HepG2 (cell line): ENCODE measurements at regions not wholly inside any gene's neighbourhood (a gene's known extent, or its start where the extent isn't known, plus 50 kb on each side); places are given as distances from the start of the nearest gene placed in this dataset.
A peak's percentile ranks its signal among the peaks of the same experiment; 100 is the strongest.

Experiments
- ATAC-seq: fragments of 200-7000 bp; cut with Tn5 transposase; 3 replicates; pipeline ENCODE4 v1.9.1; 2020; ENCODE audit warnings: mild to moderate bottlenecking, moderate library complexity
- BruUV-seq: library from RNA; stranded (reverse); fragments of 400-500 nt; replicated peaks from 2 replicates; lab custom pipeline; 2021; lab: Mats Ljungman, UMichigan
- CTCF ChIA-PET: fragments of 300-600 bp; formaldehyde crosslinking; extraction: SDS; loops from one replicate; lab custom pipeline; 2021; ENCODE audit warnings: low total read pairs, inconsistent platforms, low intra/inter-chr PET ratio; lab: Yijun Ruan, JAX
- POLR2A ChIA-PET: fragments of 350-600 bp; sonication (Branson Sonifier 250); formaldehyde crosslinking; loops from one replicate; lab custom pipeline; 2020; ENCODE audit warnings: antibody characterized with exemption, inconsistent platforms; lab: Yijun Ruan, JAX
- DNase-seq: peaks from one replicate; pipeline ENCODE4 v3.0.0-alpha.2; 2015; ENCODE audit warnings: low spot score
- FAIRE-seq: peaks from 3 replicates; lab custom pipeline; 2011; peaks lifted over from hg19 to GRCh38; lab: Jason Lieb, UNC
- H2AFZ ChIP-seq: one replicate; pipeline ENCODE4 v1.6.1; 2011; ENCODE audit warnings: low read length, inconsistent platforms
- H3K27ac ChIP-seq: fragments of 300-600 bp; 3 replicates; pipeline ENCODE4 v1.8.0; 2011; ENCODE audit warnings: mixed run types, mild to moderate bottlenecking, mixed read lengths, low read length, inconsistent platforms; ENCODE audit not compliant: insufficient read depth; ENCODE audit errors: extremely low read length
- H3K27me3 ChIP-seq, 2 experiments: fragments of 200-600 bp in 1 of 2; 2 replicates in 1 of 2; 3 replicates in 1 of 2; pipeline versions ENCODE4 v1.6.0 to v1.8.0; 2011; ENCODE audit warnings: low read length in 2 of 2, mild to moderate bottlenecking in 2 of 2, moderate library complexity in 2 of 2, inconsistent platforms in 1 of 2; ENCODE audit not compliant: insufficient read depth in 2 of 2, control insufficient read depth in 1 of 2
- H3K36me3 ChIP-seq, 2 experiments: fragments of 200-600 bp in 1 of 2; replicated peaks in 1 of 2; 2 replicates in 1 of 2; 3 replicates in 1 of 2; pipeline versions ENCODE4 v1.5.1 to v1.8.0; 2011; ENCODE audit warnings: low read length in 2 of 2, inconsistent platforms in 1 of 2; ENCODE audit not compliant: insufficient read depth in 2 of 2, control insufficient read depth in 1 of 2
- H3K4me1 ChIP-seq: 2 replicates; pipeline ENCODE4 v1.5.1; 2012; ENCODE audit warnings: low read length, inconsistent platforms; ENCODE audit not compliant: insufficient read depth
- H3K4me2 ChIP-seq: 2 replicates; pipeline ENCODE4 v1.6.0; 2011; ENCODE audit warnings: low read depth, low read length, inconsistent platforms
- H3K4me3 ChIP-seq, 3 experiments: fragments of 200-600 bp in 1 of 3; sonication (generic), shearing (Covaris generic) in 1 of 3; replicated peaks in 1 of 3; 2 replicates each; pipeline ENCODE4 v1.5.1; 2011 to 2016; ENCODE audit warnings: low read length in 3 of 3, inconsistent platforms in 2 of 3, low read depth in 2 of 3, mild to moderate bottlenecking in 2 of 3, control low read depth in 1 of 3, mixed read lengths in 1 of 3; ENCODE audit not compliant: insufficient read depth in 1 of 3
- H3K79me2 ChIP-seq: one replicate; pipeline ENCODE4 v1.6.1; 2011; ENCODE audit warnings: low read length, inconsistent platforms; ENCODE audit not compliant: insufficient read depth
- H3K9ac ChIP-seq: 2 replicates; pipeline ENCODE4 v1.6.0; 2011; ENCODE audit warnings: mild to moderate bottlenecking, low read depth, low read length, inconsistent platforms; ENCODE audit not compliant: insufficient read depth
- H3K9me3 ChIP-seq: 2 replicates; pipeline ENCODE4 v1.5.1; 2012; ENCODE audit warnings: mild to moderate bottlenecking, low read length
- H4K20me1 ChIP-seq: 2 replicates; pipeline ENCODE4 v1.6.0; 2011; ENCODE audit warnings: inconsistent platforms, mild to moderate bottlenecking, low read length, moderate library complexity; ENCODE audit not compliant: insufficient read depth
- FOXP1 ChIP-seq, 2 experiments: fragments of 450-650 bp in 1 of 2; IDR thresholded peaks; 2 replicates each; pipeline ENCODE4 v1.6.1; 2017 to 2018; ENCODE audit warnings: antibody characterized with exemption in 1 of 2
- IKZF1 ChIP-seq: fragments of 450-650 bp; IDR thresholded peaks from 2 replicates; pipeline ENCODE4 v1.7.1; 2016
- MTA1 ChIP-seq: sonication (generic); formaldehyde crosslinking; IDR thresholded peaks from 2 replicates; pipeline ENCODE4 v1.4.0; 2020; ENCODE audit warnings: missing genetic modification reagents, mild to moderate bottlenecking, borderline replicate concordance
- NFIB ChIP-seq: sonication (generic); formaldehyde crosslinking; IDR thresholded peaks from 2 replicates; pipeline ENCODE4 v1.9.0; 2021; ENCODE audit warnings: missing genetic modification reagents, mild to moderate bottlenecking, borderline replicate concordance
- PHF5A ChIP-seq: IDR thresholded peaks from one replicate; pipeline ENCODE4 v1.6.1; 2018; ENCODE audit warnings: low read depth, missing genetic modification reagents; ENCODE audit not compliant: unreplicated experiment
- SRSF9 ChIP-seq: fragments of 200-400 bp; formaldehyde crosslinking; IDR thresholded peaks from 2 replicates; pipeline ENCODE4 v1.6.1; 2018; ENCODE audit warnings: borderline replicate concordance, mild to moderate bottlenecking, low read depth, low read length; ENCODE audit not compliant: insufficient read depth, poor library complexity, severe bottlenecking
- SRY ChIP-seq: sonication (generic); formaldehyde crosslinking; IDR thresholded peaks from 2 replicates; pipeline ENCODE4 v1.8.0; 2022; ENCODE audit warnings: mild to moderate bottlenecking, missing genetic modification reagents
- ZC3H13 ChIP-seq: sonication (generic); formaldehyde crosslinking; IDR thresholded peaks from 2 replicates; pipeline ENCODE4 v1.8.1; 2023; ENCODE audit warnings: mild to moderate bottlenecking, missing genetic modification reagents, moderate library complexity
- ZFP37 ChIP-seq: sonication (generic); formaldehyde crosslinking; IDR thresholded peaks from 2 replicates; pipeline ENCODE4 v1.4.0; 2020; ENCODE audit warnings: missing genetic modification reagents, borderline replicate concordance
- ZFYVE20 ChIP-seq: sonication (generic); formaldehyde crosslinking; IDR thresholded peaks from 2 replicates; pipeline ENCODE4 v1.8.0; 2023; ENCODE audit warnings: low read depth, mild to moderate bottlenecking, moderate library complexity, missing genetic modification reagents, borderline replicate concordance
- ZMYM2 ChIP-seq: sonication (generic); formaldehyde crosslinking; IDR thresholded peaks from 2 replicates; pipeline ENCODE4 v1.8.0; 2022; ENCODE audit warnings: mild to moderate bottlenecking, missing genetic modification reagents
- ZNF282 ChIP-seq: fragments of 450-650 bp; IDR thresholded peaks from 2 replicates; pipeline ENCODE4 v1.6.1; 2018; ENCODE audit not compliant: partially characterized antibody
- ZNF296 ChIP-seq: sonication (generic); formaldehyde crosslinking; conservative IDR thresholded peaks from 2 replicates; pipeline ENCODE4 v1.5.0; 2020; ENCODE audit warnings: mild to moderate bottlenecking, missing genetic modification reagents
- ZNF431 ChIP-seq: sonication (generic); formaldehyde crosslinking; IDR thresholded peaks from 2 replicates; pipeline ENCODE4 v1.9.0; 2022; ENCODE audit warnings: missing genetic modification reagents, low read depth, mild to moderate bottlenecking, borderline replicate concordance
- ZNF501 ChIP-seq: sonication (generic); formaldehyde crosslinking; IDR thresholded peaks from 2 replicates; pipeline ENCODE4 v1.5.1; 2020; ENCODE audit warnings: mild to moderate bottlenecking, moderate library complexity, missing genetic modification reagents
- ZNF510 ChIP-seq: sonication (generic); formaldehyde crosslinking; IDR thresholded peaks from 2 replicates; pipeline ENCODE4 v1.4.0; 2020; ENCODE audit warnings: low read depth, mild to moderate bottlenecking, missing genetic modification reagents
- ZNF772 ChIP-seq: sonication (generic); formaldehyde crosslinking; IDR thresholded peaks from 2 replicates; pipeline ENCODE4 v1.5.0; 2020; ENCODE audit warnings: mild to moderate bottlenecking, missing genetic modification reagents
- WGBS: methylation state at CpG from one replicate; pipeline ENCODE4 v1.1.6; 2017; ENCODE audit warnings: low lambda C conversion rate; 5-methylcytosine and 5-hydroxymethylcytosine counted together
- in situ Hi-C: cut with HindIII; loops from 2 replicates; pipeline ENCODE4 v1.10.0; 2017; ENCODE audit warnings: low pct_unique_long_range_greater_than_20kb; ENCODE audit not compliant: extremely low pct_ligation_motif_present
- intact Hi-C: fragments of 100-400 bp; cut with micrococcal nuclease; formaldehyde crosslinking; loops from one replicate; pipeline ENCODE4 v1.10.0; 2022; ENCODE audit not compliant: unreplicated experiment
- TF ChIP-seq, protein P1 (sequence below): IDR thresholded peaks from 2 replicates; pipeline ENCODE4 v1.6.1; 2012; ENCODE audit warnings: inconsistent platforms
- TF ChIP-seq, protein P2 (sequence below): sonication (generic); formaldehyde crosslinking; IDR thresholded peaks from 2 replicates; pipeline ENCODE4 v1.8.0; 2022; ENCODE audit warnings: mild to moderate bottlenecking, missing genetic modification reagents

DNA sequence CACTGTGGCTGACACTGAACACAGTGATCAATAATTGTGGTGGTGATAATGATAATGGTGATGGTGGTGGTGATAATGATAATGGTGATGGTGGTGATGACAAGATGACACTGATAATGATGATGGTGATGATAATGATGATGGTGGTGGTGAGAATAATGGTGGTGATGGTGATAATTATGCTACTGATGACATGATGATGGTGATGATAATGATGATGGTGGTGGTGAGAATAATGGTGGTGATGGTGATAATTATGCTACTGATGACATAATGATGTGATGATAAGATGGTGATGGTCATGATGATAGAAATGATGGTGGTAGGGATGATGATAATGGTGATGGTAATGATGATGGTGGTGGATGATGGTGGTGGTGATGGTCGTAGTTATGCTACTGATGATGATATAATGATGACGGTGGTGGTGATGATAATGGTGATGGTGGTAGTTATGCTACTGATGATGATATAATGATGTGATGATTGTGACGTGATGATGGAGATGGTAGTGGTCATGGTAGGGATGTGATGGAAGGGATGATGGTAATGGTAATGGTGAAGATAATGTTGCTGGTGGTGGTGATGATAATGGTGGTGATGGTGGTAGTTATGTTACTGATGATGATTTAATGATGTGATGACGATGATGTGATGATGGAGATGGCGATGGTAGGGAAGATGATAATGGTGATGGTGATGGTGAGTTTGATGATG, 356.5 kb upstream of the CDH4 start (continued):
- TF ChIP-seq, protein P1, sequence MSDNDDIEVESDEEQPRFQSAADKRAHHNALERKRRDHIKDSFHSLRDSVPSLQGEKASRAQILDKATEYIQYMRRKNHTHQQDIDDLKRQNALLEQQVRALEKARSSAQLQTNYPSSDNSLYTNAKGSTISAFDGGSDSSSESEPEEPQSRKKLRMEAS, result no peak
- TF ChIP-seq IKZF1 (peak; percentile 94; the same call in 1 of the 2 replicates), ZNF282 (peak; percentile 69), FOXP1 (IDR thresholded peaks at IDR 0.05) (peak; percentile 46; the same call in 1 of the 2 replicates), FOXP1 (CRISPR knock-in tag; IDR thresholded peaks at IDR 0.05) (no peak)

DNA sequence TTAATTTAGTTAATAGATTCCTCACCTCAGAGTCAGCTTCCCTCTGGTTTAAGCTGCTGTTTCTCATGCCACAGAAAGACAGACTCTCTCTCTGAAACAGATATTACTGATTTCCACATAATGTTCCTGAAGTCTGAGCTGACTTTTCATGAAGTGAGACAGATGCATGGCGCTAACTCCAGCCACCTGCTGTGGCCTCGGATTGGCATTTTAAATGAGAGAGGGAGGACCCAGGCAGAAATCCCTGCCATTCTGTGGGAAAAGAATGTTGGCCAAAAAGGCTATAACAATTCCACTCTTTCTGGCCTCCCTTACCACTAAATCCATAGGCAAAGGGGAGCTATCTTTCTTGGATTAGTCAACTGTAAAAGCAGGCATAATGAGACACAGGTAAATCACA, 354.1 kb upstream of the CDH4 start:
- Histone ChIP-seq H3K4me2 (no peak overlapping the region), H3K27ac (no peak overlapping the region), H3K36me3 (no peaks in the 10 kb centered on the region), H3K4me3 (no peak overlapping the region), H3K4me1 (no peaks in the 10 kb centered on the region), H4K20me1 (no peaks in the 10 kb centered on the region), H3K79me2 (no peaks in the 10 kb centered on the region), H3K27me3 (no peaks in the 10 kb centered on the region), H2AFZ (no peak overlapping the region), H3K9ac (no peak overlapping the region), H3K9me3 (peaks cover 97% of the 10 kb centered on the region)
- intact Hi-C loops, result no loop called here
- ATAC-seq (no peak), FAIRE-seq (no peak), DNase-seq (no peak)
- CTCF ChIA-PET, result no interaction called here
- in situ Hi-C loops, result no loop called here
- POLR2A ChIA-PET, result no interaction called here
- 24% methylated on average over 2 of the region's 2 CpGs for WGBS
- BruUV-seq, result no TSS peak
- no peak for TF ChIP-seq SRSF9
- TF ChIP-seq ZNF296, result no peak
- TF ChIP-seq SRY (CRISPR knock-in tag), result no peak
- TF ChIP-seq NFIB (CRISPR knock-in tag), result no peak
- no peak for TF ChIP-seq ZFYVE20 (CRISPR knock-in tag)
- no peak for TF ChIP-seq ZFP37
- no peak for TF ChIP-seq ZMYM2 (CRISPR knock-in tag)
- TF ChIP-seq ZNF510 (CRISPR knock-in tag), result no peak
- no peak for TF ChIP-seq ZNF431 (CRISPR knock-in tag)
- TF ChIP-seq ZNF501 (CRISPR knock-in tag), result no peak
- no peak for TF ChIP-seq ZC3H13 (CRISPR knock-in tag)
- no peak for TF ChIP-seq PHF5A (CRISPR knock-in tag)
- TF ChIP-seq, protein P2, sequence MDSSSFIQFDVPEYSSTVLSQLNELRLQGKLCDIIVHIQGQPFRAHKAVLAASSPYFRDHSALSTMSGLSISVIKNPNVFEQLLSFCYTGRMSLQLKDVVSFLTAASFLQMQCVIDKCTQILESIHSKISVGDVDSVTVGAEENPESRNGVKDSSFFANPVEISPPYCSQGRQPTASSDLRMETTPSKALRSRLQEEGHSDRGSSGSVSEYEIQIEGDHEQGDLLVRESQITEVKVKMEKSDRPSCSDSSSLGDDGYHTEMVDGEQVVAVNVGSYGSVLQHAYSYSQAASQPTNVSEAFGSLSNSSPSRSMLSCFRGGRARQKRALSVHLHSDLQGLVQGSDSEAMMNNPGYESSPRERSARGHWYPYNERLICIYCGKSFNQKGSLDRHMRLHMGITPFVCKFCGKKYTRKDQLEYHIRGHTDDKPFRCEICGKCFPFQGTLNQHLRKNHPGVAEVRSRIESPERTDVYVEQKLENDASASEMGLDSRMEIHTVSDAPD (CRISPR knock-in tag), result no peak
- no peak for TF ChIP-seq MTA1 (CRISPR knock-in tag)
- no peak for TF ChIP-seq ZNF772 (CRISPR knock-in tag)
